ENCODE measurements at regions not wholly inside any gene's neighbourhood (a gene's known extent, or its start where the extent isn't known, plus 50 kb on each side); places are given as distances from the start of the nearest gene placed in this dataset.

- TF ChIP-seq, protein P1, sequence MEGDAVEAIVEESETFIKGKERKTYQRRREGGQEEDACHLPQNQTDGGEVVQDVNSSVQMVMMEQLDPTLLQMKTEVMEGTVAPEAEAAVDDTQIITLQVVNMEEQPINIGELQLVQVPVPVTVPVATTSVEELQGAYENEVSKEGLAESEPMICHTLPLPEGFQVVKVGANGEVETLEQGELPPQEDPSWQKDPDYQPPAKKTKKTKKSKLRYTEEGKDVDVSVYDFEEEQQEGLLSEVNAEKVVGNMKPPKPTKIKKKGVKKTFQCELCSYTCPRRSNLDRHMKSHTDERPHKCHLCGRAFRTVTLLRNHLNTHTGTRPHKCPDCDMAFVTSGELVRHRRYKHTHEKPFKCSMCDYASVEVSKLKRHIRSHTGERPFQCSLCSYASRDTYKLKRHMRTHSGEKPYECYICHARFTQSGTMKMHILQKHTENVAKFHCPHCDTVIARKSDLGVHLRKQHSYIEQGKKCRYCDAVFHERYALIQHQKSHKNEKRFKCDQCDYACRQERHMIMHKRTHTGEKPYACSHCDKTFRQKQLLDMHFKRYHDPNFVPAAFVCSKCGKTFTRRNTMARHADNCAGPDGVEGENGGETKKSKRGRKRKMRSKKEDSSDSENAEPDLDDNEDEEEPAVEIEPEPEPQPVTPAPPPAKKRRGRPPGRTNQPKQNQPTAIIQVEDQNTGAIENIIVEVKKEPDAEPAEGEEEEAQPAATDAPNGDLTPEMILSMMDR (IDR thresholded peaks at IDR 0.05): no peak
- no peak for TF ChIP-seq POLR2A (IDR thresholded peaks at IDR 0.05)
Measured at GRCh38 chr10:88120599-88121333, 257.3 kb downstream of the PTEN start.

Data from Peyer's patch (tissue), 4 donors.